LNCAP (cell line): ENCODE measurements at regions not wholly inside any gene's neighbourhood (a gene's known extent, or its start where the extent isn't known, plus 50 kb on each side); places are given as distances from the start of the nearest gene placed in this dataset.

Experiments
- TF ChIP-seq, protein P1 (sequence below): fragments of 450-650 bp; IDR thresholded peaks from 2 replicates; pipeline ENCODE4 v1.5.1; 2017; ENCODE audit warnings: mild to moderate bottlenecking

GRCh38 chr9:117775591-117775990 is 71.4 kb downstream of the TLR4 start:
- TF ChIP-seq, protein P1, sequence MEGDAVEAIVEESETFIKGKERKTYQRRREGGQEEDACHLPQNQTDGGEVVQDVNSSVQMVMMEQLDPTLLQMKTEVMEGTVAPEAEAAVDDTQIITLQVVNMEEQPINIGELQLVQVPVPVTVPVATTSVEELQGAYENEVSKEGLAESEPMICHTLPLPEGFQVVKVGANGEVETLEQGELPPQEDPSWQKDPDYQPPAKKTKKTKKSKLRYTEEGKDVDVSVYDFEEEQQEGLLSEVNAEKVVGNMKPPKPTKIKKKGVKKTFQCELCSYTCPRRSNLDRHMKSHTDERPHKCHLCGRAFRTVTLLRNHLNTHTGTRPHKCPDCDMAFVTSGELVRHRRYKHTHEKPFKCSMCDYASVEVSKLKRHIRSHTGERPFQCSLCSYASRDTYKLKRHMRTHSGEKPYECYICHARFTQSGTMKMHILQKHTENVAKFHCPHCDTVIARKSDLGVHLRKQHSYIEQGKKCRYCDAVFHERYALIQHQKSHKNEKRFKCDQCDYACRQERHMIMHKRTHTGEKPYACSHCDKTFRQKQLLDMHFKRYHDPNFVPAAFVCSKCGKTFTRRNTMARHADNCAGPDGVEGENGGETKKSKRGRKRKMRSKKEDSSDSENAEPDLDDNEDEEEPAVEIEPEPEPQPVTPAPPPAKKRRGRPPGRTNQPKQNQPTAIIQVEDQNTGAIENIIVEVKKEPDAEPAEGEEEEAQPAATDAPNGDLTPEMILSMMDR = no peak

DNA sequence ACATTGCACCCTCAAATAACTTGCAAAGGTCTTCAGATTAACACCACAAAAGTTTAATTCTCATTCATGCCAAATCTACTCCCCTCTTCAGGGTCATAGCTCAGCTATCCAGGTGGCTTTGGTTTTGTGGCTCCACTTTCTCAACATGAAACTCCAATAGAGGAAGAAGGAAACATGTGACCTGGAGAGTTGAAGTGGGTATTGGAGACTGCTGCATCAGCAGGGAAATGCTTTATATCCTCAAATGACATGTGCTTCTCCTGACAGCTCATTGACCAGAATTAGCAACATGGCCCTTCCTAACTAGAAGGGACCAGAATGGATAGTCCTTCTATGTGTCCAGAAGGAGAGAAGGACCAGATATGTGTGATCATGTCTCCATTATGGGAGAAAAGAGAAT is 73.6 kb downstream of the TLR4 start:
- TF ChIP-seq, protein P1 = no peak

DNA sequence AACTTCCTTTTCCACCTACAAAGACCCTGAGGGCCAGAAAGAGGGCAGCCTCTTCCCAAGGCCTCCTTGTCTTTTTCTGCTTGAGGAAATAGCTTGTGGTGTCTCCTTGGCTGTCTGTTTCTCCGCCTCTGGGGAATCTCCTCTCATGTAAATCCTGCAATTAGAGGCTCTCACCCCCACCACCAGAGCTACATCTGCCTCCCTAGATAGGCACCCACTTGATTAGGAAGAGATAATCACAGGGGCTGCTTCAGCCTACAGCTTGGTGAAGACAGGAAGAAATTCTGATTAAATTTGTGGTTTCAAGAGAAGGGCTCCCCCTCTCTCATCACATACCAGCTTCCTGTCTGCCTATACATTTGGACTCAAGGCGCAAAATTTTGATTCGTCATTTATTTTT is 75.6 kb downstream of the TLR4 start:
- TF ChIP-seq, protein P1 = no peak

DNA sequence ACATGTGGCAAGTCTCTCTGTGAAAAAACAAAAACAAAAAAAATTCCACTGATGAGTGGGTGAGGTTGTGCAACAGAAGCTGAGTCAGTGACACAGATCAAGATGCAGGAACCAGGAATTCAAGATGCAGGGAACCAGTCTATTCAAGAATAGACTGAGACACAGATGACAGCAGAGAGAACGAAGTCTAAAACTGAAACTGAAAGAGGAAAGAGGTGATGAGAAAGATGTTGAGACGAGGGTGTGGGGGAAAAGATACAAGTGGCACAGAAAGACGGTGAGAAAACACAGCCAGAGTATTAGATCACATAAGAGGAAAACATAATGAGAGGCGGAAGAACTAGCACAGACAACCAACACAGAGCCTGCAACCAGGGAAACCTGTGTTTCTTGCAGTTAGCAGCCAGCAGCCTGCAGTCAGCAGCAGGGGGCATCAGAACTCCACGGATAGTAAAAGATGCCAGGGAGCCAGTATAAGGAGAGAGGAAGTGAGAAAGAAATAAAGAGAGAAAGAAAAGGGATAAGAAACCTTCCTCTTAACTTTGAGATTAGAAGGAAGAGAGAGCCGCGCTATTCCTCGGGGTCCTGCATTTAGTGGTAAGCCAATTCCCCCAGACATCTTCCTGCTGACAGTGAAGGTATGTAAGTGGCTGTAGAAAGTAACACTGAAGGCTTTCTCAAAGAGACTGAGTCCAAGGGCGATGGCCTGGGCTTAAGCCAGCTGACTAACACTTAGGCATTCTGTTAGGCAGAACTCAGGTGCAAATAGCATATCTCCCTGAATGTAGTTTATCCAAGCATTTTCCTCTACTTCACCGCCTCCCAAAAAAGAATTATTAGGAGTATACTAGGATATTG is 79.0 kb downstream of the TLR4 start:
- TF ChIP-seq, protein P1 = no peak

DNA sequence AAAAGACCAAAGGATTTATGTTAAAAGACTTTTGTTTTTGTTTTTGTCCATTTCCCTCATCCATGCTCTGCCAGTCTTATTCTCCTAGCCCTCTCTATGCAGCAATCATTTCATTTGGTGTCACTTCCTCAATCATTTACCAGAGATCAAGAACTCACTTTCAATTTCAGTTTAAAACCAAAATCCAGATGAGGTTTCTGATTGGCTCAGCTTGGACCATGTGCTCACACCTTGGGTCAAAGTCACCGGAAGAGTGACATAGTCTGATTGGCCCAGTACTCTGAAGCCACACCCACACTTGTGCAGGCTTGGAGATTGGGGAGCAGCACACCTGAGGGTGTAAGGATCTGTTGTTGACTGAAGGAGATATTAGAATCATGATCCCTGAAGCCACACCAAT is 79.6 kb downstream of the TLR4 start:
- TF ChIP-seq, protein P1 = no peak

- TF ChIP-seq, protein P1 = no peak
Measured at GRCh38 chr9:117784996-117785395, 80.8 kb downstream of the TLR4 start.

- TF ChIP-seq, protein P1 = no peak
Measured at GRCh38 chr9:117787746-117788145, 83.5 kb downstream of the TLR4 start.
